GM23338 (cell line): ENCODE measurements at regions not wholly inside any gene's neighbourhood (a gene's known extent, or its start where the extent isn't known, plus 50 kb on each side); places are given as distances from the start of the nearest gene placed in this dataset.

ENCODE experiments used
- ATAC-seq: fragments of 200-7000 bp; cut with Tn5 transposase; 3 replicates; pipeline ENCODE4 v1.9.1; 2020
- DNase-seq: peaks from one replicate; pipeline ENCODE4 v3.0.0-alpha.2; 2015; ENCODE audit warnings: low spot score
- H2AFZ ChIP-seq: fragments of 200-600 bp; sonication (generic); 2 replicates; pipeline ENCODE4 v1.8.0; 2016; ENCODE audit warnings: antibody characterized with exemption, mild to moderate bottlenecking, moderate library complexity
- H3F3A ChIP-seq: fragments of 200-600 bp; sonication (generic); replicated peaks from 2 replicates; pipeline ENCODE4 v1.8.0; 2017; ENCODE audit warnings: antibody characterized with exemption, mixed run types, low read depth
- H3K27ac ChIP-seq: fragments of 200-600 bp; sonication (generic); 2 replicates; pipeline ENCODE4 v1.6.1; 2016; ENCODE audit warnings: low read depth
- H3K27me3 ChIP-seq: fragments of 200-600 bp; sonication (generic); 2 replicates; pipeline ENCODE4 v1.8.0; 2016; ENCODE audit warnings: mild to moderate bottlenecking, mixed run types, moderate library complexity; ENCODE audit not compliant: insufficient read depth
- H3K36me3 ChIP-seq: fragments of 200-600 bp; sonication (generic); 2 replicates; pipeline ENCODE4 v1.8.0; 2016; ENCODE audit warnings: mild to moderate bottlenecking; ENCODE audit not compliant: insufficient read depth
- H3K4me1 ChIP-seq: fragments of 200-600 bp; sonication (generic); 2 replicates; pipeline ENCODE4 v1.8.0; 2016; ENCODE audit warnings: mild to moderate bottlenecking, moderate library complexity; ENCODE audit not compliant: insufficient read depth
- H3K4me2 ChIP-seq: fragments of 200-600 bp; sonication (generic); 2 replicates; pipeline ENCODE4 v1.7.1; 2017; ENCODE audit warnings: mixed run types
- H3K4me3 ChIP-seq: fragments of 200-600 bp; sonication (generic); 2 replicates; pipeline ENCODE4 v1.6.1; 2016; ENCODE audit warnings: mixed run types
- H3K79me2 ChIP-seq: fragments of 200-600 bp; sonication (generic); replicated peaks from 2 replicates; pipeline ENCODE4 v1.8.0; 2017; ENCODE audit warnings: mild to moderate bottlenecking; ENCODE audit not compliant: insufficient read depth
- H3K9me2 ChIP-seq: fragments of 200-600 bp; sonication (generic); 2 replicates; pipeline ENCODE4 v1.8.0; 2017; ENCODE audit not compliant: insufficient read depth
- H4K20me1 ChIP-seq: fragments of 200-600 bp; sonication (generic); replicated peaks from 2 replicates; pipeline ENCODE4 v1.8.0; 2017; ENCODE audit warnings: mild to moderate bottlenecking; ENCODE audit not compliant: insufficient read depth
- H3K27ac Mint-ChIP-seq: 2 replicates; pipeline ENCODE4 v1.8.0; 2020; ENCODE audit warnings: inconsistent platforms, mild to moderate bottlenecking, moderate library complexity, mixed read lengths
- H3K27me3 Mint-ChIP-seq: 3 replicates; pipeline ENCODE4 v1.8.0; 2022; ENCODE audit warnings: low read depth, mild to moderate bottlenecking, moderate library complexity, mixed read lengths, inconsistent platforms; ENCODE audit not compliant: insufficient read depth, poor library complexity
- H3K36me3 Mint-ChIP-seq: 3 replicates; pipeline ENCODE4 v1.8.0; 2021; ENCODE audit warnings: low read depth, mild to moderate bottlenecking, inconsistent platforms, moderate library complexity, mixed read lengths
- H3K4me1 Mint-ChIP-seq: 3 replicates; pipeline ENCODE4 v1.8.0; 2020; ENCODE audit warnings: mild to moderate bottlenecking, inconsistent platforms, mixed read lengths
- H3K4me3 Mint-ChIP-seq: 3 replicates; pipeline ENCODE4 v1.8.0; 2021; ENCODE audit warnings: moderate library complexity, mild to moderate bottlenecking, inconsistent platforms, mixed read lengths
- H3K9me3 Mint-ChIP-seq: 3 replicates; pipeline ENCODE4 v1.8.0; 2020; ENCODE audit warnings: moderate library complexity, mild to moderate bottlenecking, inconsistent platforms, mixed read lengths
- CREB1 ChIP-seq: fragments of 250-450 bp; sonication (Bioruptor Pico); IDR thresholded peaks from 2 replicates; pipeline ENCODE4 v1.5.0; 2020; ENCODE audit warnings: low read depth, mild to moderate bottlenecking, moderate library complexity
- CTCF ChIP-seq, 2 experiments: fragments of 200-600 bp in 1 of 2; sonication (generic) in 1 of 2; conservative IDR thresholded peaks; 2 replicates each; pipeline versions ENCODE4 v1.5.1 to v1.6.1; 2016 to 2017; ENCODE audit warnings: antibody characterized with exemption in 2 of 2, low read depth in 2 of 2, mild to moderate bottlenecking in 2 of 2, moderate library complexity in 1 of 2
- EZH2 ChIP-seq: fragments of 200-600 bp; sonication (generic); IDR thresholded peaks from one replicate; pipeline ENCODE4 v1.8.0; 2017; ENCODE audit warnings: antibody characterized with exemption, mild to moderate bottlenecking, low read depth; ENCODE audit not compliant: unreplicated experiment
- EZH2phosphoT487 ChIP-seq: fragments of 200-600 bp; sonication (generic); IDR thresholded peaks from one replicate; pipeline ENCODE4 v1.8.1; 2018; ENCODE audit warnings: antibody characterized with exemption; ENCODE audit not compliant: unreplicated experiment
- JUNB ChIP-seq: IDR thresholded peaks from one replicate; pipeline ENCODE4 v1.6.1; 2016; ENCODE audit warnings: antibody characterized with exemption; ENCODE audit not compliant: unreplicated experiment
- NANOG ChIP-seq: IDR thresholded peaks from 2 replicates; pipeline ENCODE4 v1.6.1; 2016; ENCODE audit warnings: antibody characterized with exemption, borderline replicate concordance
- POLR2AphosphoS5 ChIP-seq: IDR thresholded peaks from 2 replicates; pipeline ENCODE4 v1.6.1; 2016; ENCODE audit warnings: antibody characterized with exemption, low read depth
- STAT1 ChIP-seq: IDR thresholded peaks from one replicate; pipeline ENCODE4 v1.6.1; 2016; ENCODE audit warnings: antibody characterized with exemption; ENCODE audit not compliant: unreplicated experiment
- ZNF114 ChIP-seq: fragments of 250-450 bp; sonication (Bioruptor Pico); IDR thresholded peaks from 2 replicates; pipeline ENCODE4 v1.5.0; 2020; ENCODE audit warnings: mild to moderate bottlenecking, moderate library complexity
- ZNF331 ChIP-seq: fragments of 250-450 bp; sonication (Bioruptor Pico); IDR thresholded peaks from 2 replicates; pipeline ENCODE4 v1.5.0; 2020; ENCODE audit warnings: low read depth, mild to moderate bottlenecking, moderate library complexity
- TF ChIP-seq, protein P1 (sequence below): fragments of 250-450 bp; sonication (Bioruptor Pico); IDR thresholded peaks from 2 replicates; pipeline ENCODE4 v1.5.0; 2020; ENCODE audit warnings: mild to moderate bottlenecking, moderate library complexity
- TF ChIP-seq, protein P2 (sequence below): IDR thresholded peaks from 2 replicates; pipeline ENCODE4 v1.6.1; 2016; ENCODE audit warnings: antibody characterized with exemption
- TF ChIP-seq, protein P3 (sequence below): IDR thresholded peaks from one replicate; pipeline ENCODE4 v1.6.1; 2018; ENCODE audit warnings: antibody characterized with exemption; ENCODE audit not compliant: unreplicated experiment

GRCh38 chr20:4502756-4503155 is 183.5 kb upstream of the PRNP start:
- Histone ChIP-seq H2AFZ (no peak overlapping the region), H4K20me1 (no peaks in the 10 kb centered on the region), H3K4me2 (no peak overlapping the region), H3K4me3 (no peak overlapping the region), H3K27me3 (no peaks in the 10 kb centered on the region), H3K27ac (no peak overlapping the region), H3K4me1 (0 out of 2 replicates have a peak, but pooled peaks cover 7% of the 10 kb centered on the region), H3F3A (no peaks in the 10 kb centered on the region), H3K36me3 (no peaks in the 10 kb centered on the region), H3K9me2 (peaks cover 4% of the 10 kb centered on the region; the same call in 1 of the 2 replicates), H3K79me2 (no peaks in the 10 kb centered on the region)
- peaks cover 22% of the 10 kb centered on the region for H3K36me3 Mint-ChIP-seq
- DNase-seq = no peak
- peaks cover 5% of the 10 kb centered on the region for H3K27me3 Mint-ChIP-seq
- H3K9me3 Mint-ChIP-seq = peaks cover 36% of the 10 kb centered on the region
- no peak overlapping the region for H3K4me3 Mint-ChIP-seq
- TF ChIP-seq EZH2 (no peak), NANOG (no peak), CTCF (conservative IDR thresholded peaks at IDR 0.05; ENCODE audit: low read depth in 2 of 2) (no peak), POLR2AphosphoS5 (no peak), ZNF114 (CRISPR knock-in tag) (no peak), JUNB (no peak), STAT1 (no peak), ZNF331 (CRISPR knock-in tag) (no peak), EZH2phosphoT487 (no peak), CREB1 (no peak)
- TF ChIP-seq, protein P1, sequence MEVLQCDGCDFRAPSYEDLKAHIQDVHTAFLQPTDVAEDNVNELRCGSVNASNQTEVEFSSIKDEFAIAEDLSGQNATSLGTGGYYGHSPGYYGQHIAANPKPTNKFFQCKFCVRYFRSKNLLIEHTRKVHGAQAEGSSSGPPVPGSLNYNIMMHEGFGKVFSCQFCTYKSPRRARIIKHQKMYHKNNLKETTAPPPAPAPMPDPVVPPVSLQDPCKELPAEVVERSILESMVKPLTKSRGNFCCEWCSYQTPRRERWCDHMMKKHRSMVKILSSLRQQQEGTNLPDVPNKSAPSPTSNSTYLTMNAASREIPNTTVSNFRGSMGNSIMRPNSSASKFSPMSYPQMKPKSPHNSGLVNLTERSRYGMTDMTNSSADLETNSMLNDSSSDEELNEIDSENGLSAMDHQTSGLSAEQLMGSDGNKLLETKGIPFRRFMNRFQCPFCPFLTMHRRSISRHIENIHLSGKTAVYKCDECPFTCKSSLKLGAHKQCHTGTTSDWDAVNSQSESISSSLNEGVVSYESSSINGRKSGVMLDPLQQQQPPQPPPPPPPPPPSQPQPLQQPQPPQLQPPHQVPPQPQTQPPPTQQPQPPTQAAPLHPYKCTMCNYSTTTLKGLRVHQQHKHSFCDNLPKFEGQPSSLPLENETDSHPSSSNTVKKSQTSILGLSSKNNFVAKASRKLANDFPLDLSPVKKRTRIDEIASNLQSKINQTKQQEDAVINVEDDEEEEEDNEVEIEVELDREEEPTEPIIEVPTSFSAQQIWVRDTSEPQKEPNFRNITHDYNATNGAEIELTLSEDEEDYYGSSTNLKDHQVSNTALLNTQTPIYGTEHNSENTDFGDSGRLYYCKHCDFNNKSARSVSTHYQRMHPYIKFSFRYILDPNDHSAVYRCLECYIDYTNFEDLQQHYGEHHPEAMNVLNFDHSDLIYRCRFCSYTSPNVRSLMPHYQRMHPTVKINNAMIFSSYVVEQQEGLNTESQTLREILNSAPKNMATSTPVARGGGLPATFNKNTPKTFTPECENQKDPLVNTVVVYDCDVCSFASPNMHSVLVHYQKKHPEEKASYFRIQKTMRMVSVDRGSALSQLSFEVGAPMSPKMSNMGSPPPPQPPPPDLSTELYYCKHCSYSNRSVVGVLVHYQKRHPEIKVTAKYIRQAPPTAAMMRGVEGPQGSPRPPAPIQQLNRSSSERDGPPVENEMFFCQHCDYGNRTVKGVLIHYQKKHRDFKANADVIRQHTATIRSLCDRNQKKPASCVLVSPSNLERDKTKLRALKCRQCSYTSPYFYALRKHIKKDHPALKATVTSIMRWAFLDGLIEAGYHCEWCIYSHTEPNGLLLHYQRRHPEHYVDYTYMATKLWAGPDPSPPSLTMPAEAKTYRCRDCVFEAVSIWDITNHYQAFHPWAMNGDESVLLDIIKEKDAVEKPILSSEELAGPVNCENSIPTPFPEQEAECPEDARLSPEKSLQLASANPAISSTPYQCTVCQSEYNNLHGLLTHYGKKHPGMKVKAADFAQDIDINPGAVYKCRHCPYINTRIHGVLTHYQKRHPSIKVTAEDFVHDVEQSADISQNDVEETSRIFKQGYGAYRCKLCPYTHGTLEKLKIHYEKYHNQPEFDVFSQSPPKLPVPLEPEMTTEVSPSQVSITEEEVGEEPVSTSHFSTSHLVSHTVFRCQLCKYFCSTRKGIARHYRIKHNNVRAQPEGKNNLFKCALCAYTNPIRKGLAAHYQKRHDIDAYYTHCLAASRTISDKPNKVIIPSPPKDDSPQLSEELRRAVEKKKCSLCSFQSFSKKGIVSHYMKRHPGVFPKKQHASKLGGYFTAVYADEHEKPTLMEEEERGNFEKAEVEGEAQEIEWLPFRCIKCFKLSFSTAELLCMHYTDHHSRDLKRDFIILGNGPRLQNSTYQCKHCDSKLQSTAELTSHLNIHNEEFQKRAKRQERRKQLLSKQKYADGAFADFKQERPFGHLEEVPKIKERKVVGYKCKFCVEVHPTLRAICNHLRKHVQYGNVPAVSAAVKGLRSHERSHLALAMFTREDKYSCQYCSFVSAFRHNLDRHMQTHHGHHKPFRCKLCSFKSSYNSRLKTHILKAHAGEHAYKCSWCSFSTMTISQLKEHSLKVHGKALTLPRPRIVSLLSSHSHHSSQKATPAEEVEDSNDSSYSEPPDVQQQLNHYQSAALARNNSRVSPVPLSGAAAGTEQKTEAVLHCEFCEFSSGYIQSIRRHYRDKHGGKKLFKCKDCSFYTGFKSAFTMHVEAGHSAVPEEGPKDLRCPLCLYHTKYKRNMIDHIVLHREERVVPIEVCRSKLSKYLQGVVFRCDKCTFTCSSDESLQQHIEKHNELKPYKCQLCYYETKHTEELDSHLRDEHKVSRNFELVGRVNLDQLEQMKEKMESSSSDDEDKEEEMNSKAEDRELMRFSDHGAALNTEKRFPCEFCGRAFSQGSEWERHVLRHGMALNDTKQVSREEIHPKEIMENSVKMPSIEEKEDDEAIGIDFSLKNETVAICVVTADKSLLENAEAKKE = no peak
- TF ChIP-seq, protein P2, sequence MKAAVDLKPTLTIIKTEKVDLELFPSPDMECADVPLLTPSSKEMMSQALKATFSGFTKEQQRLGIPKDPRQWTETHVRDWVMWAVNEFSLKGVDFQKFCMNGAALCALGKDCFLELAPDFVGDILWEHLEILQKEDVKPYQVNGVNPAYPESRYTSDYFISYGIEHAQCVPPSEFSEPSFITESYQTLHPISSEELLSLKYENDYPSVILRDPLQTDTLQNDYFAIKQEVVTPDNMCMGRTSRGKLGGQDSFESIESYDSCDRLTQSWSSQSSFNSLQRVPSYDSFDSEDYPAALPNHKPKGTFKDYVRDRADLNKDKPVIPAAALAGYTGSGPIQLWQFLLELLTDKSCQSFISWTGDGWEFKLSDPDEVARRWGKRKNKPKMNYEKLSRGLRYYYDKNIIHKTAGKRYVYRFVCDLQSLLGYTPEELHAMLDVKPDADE = no peak
- TF ChIP-seq, protein P3, sequence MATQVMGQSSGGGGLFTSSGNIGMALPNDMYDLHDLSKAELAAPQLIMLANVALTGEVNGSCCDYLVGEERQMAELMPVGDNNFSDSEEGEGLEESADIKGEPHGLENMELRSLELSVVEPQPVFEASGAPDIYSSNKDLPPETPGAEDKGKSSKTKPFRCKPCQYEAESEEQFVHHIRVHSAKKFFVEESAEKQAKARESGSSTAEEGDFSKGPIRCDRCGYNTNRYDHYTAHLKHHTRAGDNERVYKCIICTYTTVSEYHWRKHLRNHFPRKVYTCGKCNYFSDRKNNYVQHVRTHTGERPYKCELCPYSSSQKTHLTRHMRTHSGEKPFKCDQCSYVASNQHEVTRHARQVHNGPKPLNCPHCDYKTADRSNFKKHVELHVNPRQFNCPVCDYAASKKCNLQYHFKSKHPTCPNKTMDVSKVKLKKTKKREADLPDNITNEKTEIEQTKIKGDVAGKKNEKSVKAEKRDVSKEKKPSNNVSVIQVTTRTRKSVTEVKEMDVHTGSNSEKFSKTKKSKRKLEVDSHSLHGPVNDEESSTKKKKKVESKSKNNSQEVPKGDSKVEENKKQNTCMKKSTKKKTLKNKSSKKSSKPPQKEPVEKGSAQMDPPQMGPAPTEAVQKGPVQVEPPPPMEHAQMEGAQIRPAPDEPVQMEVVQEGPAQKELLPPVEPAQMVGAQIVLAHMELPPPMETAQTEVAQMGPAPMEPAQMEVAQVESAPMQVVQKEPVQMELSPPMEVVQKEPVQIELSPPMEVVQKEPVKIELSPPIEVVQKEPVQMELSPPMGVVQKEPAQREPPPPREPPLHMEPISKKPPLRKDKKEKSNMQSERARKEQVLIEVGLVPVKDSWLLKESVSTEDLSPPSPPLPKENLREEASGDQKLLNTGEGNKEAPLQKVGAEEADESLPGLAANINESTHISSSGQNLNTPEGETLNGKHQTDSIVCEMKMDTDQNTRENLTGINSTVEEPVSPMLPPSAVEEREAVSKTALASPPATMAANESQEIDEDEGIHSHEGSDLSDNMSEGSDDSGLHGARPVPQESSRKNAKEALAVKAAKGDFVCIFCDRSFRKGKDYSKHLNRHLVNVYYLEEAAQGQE = no peak
- H3K4me1 Mint-ChIP-seq = peaks cover 7% of the 10 kb centered on the region
- no peak for ATAC-seq
- H3K27ac Mint-ChIP-seq = no peak overlapping the region
